MM.1S (cell line): ENCODE measurements at regions not wholly inside any gene's neighbourhood (a gene's known extent, or its start where the extent isn't known, plus 50 kb on each side); places are given as distances from the start of the nearest gene placed in this dataset.

Experiments
- EZH2 ChIP-seq: fragments of 300-600 bp; sonication (generic); optimal IDR thresholded peaks from 2 replicates; pipeline ENCODE3; 2017; ENCODE audit warnings: low read depth, mild to moderate bottlenecking, antibody characterized with exemption, low read length, mixed read lengths
- EZH2phosphoT487 ChIP-seq: fragments of 300-600 bp; sonication (generic); IDR thresholded peaks from 2 replicates; pipeline ENCODE4 v1.6.1; 2018; ENCODE audit warnings: antibody characterized with exemption, low read length
- TF ChIP-seq, protein P1 (sequence below): fragments of 300-600 bp; sonication (generic); IDR thresholded peaks from 2 replicates; pipeline ENCODE4 v1.5.1; 2016; ENCODE audit warnings: antibody characterized with exemption, low read length, mixed read lengths

DNA sequence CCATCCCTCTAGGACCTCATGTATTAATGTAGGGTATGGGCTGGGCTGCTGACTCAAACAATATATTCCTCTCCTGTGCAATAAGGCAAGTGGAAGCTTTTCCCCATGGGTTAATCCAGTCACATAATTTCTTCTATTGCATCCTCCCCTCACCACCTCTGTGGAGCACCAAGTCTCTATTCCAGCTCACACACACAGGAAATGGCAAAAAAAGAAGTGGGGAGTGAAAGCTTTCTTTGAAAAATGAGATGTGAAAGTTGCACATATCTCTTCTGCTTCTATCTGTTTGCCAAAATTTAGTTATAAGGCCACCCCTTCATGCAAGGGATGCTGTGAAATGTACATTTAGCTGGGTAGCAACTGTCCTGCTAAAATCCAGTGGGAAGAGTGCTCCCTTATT is 121.3 kb downstream of the CDC42EP3 start:
- TF ChIP-seq, protein P1, sequence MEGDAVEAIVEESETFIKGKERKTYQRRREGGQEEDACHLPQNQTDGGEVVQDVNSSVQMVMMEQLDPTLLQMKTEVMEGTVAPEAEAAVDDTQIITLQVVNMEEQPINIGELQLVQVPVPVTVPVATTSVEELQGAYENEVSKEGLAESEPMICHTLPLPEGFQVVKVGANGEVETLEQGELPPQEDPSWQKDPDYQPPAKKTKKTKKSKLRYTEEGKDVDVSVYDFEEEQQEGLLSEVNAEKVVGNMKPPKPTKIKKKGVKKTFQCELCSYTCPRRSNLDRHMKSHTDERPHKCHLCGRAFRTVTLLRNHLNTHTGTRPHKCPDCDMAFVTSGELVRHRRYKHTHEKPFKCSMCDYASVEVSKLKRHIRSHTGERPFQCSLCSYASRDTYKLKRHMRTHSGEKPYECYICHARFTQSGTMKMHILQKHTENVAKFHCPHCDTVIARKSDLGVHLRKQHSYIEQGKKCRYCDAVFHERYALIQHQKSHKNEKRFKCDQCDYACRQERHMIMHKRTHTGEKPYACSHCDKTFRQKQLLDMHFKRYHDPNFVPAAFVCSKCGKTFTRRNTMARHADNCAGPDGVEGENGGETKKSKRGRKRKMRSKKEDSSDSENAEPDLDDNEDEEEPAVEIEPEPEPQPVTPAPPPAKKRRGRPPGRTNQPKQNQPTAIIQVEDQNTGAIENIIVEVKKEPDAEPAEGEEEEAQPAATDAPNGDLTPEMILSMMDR, result no peak
- no peak for TF ChIP-seq EZH2
- no peak for TF ChIP-seq EZH2phosphoT487
